ENCODE measurements at regions not wholly inside any gene's neighbourhood (a gene's known extent, or its start where the extent isn't known, plus 50 kb on each side); places are given as distances from the start of the nearest gene placed in this dataset.

DNA sequence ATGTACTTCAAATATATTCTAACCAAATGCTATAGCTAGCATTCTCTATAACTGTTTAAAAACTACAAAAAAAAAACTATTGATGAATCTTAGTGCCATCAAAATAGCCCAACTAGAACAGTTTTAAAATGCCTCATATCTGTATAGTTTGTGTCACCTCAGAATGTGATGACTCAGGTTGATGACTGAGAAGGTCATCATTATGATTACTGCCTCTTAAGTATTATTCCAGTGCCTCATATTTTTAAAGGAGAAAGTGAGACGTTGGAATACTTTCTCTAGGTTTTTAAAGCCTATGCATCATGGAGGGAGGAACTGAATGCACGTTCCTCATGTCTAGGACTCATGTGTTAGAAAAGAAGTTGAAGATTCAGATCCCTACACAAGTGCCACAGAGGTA, 88.2 kb downstream of the TMA16 start:
- Mint-ChIP-seq H3K4me1 (no peaks in the 10 kb centered on the region), H3K27ac (no peak overlapping the region), H3K36me3 (peaks cover 5% of the 10 kb centered on the region; the same call in 1 of the 2 replicates), H3K4me3 (no peak overlapping the region), H3K27me3 (ENCODE audit: low read depth) (no peaks in the 10 kb centered on the region), H3K9me3 (peaks cover 8% of the 10 kb centered on the region)
- ATAC-seq (no peak), DNase-seq (ENCODE audit: low spot score) (no peak)
- CTCF ChIA-PET: no interaction called here
- POLR2A ChIA-PET: no interaction called here
- TF ChIP-seq, protein P1, sequence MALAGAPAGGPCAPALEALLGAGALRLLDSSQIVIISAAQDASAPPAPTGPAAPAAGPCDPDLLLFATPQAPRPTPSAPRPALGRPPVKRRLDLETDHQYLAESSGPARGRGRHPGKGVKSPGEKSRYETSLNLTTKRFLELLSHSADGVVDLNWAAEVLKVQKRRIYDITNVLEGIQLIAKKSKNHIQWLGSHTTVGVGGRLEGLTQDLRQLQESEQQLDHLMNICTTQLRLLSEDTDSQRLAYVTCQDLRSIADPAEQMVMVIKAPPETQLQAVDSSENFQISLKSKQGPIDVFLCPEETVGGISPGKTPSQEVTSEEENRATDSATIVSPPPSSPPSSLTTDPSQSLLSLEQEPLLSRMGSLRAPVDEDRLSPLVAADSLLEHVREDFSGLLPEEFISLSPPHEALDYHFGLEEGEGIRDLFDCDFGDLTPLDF (CRISPR knock-in tag; IDR thresholded peaks at IDR 0.05): no peak
- TF ChIP-seq SMAD4 (CRISPR knock-in tag; IDR thresholded peaks at IDR 0.05) (no peak), TP53 (CRISPR knock-in tag; IDR thresholded peaks at IDR 0.05) (no peak), RORB (CRISPR knock-in tag; IDR thresholded peaks at IDR 0.05) (no peak), ZNF263 (CRISPR knock-in tag; IDR thresholded peaks at IDR 0.05; ENCODE audit: low read depth) (no peak), JUN (CRISPR knock-in tag; IDR thresholded peaks at IDR 0.05) (no peak), GRHL2 (CRISPR knock-in tag; IDR thresholded peaks at IDR 0.05; ENCODE audit: insufficient replicate concordance, severe bottlenecking) (no peak)
- TF ChIP-seq, protein P2, sequence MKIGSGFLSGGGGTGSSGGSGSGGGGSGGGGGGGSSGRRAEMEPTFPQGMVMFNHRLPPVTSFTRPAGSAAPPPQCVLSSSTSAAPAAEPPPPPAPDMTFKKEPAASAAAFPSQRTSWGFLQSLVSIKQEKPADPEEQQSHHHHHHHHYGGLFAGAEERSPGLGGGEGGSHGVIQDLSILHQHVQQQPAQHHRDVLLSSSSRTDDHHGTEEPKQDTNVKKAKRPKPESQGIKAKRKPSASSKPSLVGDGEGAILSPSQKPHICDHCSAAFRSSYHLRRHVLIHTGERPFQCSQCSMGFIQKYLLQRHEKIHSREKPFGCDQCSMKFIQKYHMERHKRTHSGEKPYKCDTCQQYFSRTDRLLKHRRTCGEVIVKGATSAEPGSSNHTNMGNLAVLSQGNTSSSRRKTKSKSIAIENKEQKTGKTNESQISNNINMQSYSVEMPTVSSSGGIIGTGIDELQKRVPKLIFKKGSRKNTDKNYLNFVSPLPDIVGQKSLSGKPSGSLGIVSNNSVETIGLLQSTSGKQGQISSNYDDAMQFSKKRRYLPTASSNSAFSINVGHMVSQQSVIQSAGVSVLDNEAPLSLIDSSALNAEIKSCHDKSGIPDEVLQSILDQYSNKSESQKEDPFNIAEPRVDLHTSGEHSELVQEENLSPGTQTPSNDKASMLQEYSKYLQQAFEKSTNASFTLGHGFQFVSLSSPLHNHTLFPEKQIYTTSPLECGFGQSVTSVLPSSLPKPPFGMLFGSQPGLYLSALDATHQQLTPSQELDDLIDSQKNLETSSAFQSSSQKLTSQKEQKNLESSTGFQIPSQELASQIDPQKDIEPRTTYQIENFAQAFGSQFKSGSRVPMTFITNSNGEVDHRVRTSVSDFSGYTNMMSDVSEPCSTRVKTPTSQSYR (CRISPR knock-in tag; IDR thresholded peaks at IDR 0.05): no peak
- TF ChIP-seq, protein P3, sequence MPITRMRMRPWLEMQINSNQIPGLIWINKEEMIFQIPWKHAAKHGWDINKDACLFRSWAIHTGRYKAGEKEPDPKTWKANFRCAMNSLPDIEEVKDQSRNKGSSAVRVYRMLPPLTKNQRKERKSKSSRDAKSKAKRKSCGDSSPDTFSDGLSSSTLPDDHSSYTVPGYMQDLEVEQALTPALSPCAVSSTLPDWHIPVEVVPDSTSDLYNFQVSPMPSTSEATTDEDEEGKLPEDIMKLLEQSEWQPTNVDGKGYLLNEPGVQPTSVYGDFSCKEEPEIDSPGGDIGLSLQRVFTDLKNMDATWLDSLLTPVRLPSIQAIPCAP (CRISPR knock-in tag; IDR thresholded peaks at IDR 0.05): no peak
- TF ChIP-seq, protein P4, sequence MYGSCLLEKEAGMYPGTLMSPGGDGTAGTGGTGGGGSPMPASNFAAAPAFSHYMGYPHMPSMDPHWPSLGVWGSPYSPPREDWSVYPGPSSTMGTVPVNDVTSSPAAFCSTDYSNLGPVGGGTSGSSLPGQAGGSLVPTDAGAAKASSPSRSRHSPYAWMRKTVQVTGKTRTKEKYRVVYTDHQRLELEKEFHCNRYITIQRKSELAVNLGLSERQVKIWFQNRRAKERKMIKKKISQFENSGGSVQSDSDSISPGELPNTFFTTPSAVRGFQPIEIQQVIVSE (CRISPR knock-in tag; IDR thresholded peaks at IDR 0.05; ENCODE audit: borderline replicate concordance): no peak
- TF ChIP-seq, protein P5, sequence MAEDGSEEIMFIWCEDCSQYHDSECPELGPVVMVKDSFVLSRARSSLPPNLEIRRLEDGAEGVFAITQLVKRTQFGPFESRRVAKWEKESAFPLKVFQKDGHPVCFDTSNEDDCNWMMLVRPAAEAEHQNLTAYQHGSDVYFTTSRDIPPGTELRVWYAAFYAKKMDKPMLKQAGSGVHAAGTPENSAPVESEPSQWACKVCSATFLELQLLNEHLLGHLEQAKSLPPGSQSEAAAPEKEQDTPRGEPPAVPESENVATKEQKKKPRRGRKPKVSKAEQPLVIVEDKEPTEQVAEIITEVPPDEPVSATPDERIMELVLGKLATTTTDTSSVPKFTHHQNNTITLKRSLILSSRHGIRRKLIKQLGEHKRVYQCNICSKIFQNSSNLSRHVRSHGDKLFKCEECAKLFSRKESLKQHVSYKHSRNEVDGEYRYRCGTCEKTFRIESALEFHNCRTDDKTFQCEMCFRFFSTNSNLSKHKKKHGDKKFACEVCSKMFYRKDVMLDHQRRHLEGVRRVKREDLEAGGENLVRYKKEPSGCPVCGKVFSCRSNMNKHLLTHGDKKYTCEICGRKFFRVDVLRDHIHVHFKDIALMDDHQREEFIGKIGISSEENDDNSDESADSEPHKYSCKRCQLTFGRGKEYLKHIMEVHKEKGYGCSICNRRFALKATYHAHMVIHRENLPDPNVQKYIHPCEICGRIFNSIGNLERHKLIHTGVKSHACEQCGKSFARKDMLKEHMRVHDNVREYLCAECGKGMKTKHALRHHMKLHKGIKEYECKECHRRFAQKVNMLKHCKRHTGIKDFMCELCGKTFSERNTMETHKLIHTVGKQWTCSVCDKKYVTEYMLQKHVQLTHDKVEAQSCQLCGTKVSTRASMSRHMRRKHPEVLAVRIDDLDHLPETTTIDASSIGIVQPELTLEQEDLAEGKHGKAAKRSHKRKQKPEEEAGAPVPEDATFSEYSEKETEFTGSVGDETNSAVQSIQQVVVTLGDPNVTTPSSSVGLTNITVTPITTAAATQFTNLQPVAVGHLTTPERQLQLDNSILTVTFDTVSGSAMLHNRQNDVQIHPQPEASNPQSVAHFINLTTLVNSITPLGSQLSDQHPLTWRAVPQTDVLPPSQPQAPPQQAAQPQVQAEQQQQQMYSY (CRISPR knock-in tag; IDR thresholded peaks at IDR 0.05): no peak
- TF ChIP-seq, protein P6, sequence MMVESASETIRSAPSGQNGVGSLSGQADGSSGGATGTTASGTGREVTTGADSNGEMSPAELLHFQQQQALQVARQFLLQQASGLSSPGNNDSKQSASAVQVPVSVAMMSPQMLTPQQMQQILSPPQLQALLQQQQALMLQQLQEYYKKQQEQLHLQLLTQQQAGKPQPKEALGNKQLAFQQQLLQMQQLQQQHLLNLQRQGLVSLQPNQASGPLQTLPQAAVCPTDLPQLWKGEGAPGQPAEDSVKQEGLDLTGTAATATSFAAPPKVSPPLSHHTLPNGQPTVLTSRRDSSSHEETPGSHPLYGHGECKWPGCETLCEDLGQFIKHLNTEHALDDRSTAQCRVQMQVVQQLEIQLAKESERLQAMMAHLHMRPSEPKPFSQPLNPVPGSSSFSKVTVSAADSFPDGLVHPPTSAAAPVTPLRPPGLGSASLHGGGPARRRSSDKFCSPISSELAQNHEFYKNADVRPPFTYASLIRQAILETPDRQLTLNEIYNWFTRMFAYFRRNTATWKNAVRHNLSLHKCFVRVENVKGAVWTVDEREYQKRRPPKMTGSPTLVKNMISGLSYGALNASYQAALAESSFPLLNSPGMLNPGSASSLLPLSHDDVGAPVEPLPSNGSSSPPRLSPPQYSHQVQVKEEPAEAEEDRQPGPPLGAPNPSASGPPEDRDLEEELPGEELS (CRISPR knock-in tag; IDR thresholded peaks at IDR 0.05): no peak

DNA sequence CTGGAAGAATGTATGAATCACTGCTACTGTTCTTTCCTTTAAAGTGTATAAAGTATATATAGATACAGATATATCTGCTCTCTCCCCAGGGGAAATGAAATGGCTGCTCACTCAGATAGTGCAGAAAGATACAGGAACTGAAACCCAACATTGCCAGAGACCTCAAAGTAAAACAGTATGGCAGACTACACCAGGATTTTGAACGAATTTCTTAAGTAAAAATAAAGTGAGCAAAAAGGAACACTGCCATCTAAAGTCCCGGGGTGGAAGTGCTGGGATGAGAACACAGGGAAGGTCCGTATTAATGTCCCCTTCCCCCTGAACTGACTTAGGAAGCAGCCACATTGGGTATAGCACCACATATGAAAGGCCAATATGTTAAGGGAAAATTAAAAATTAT, 93.4 kb downstream of the TMA16 start:
- Mint-ChIP-seq H3K4me3 (no peak overlapping the region), H3K27ac (no peak overlapping the region), H3K9me3 (peaks cover 11% of the 10 kb centered on the region), H3K27me3 (ENCODE audit: low read depth) (no peaks in the 10 kb centered on the region), H3K4me1 (no peaks in the 10 kb centered on the region), H3K36me3 (peaks cover 5% of the 10 kb centered on the region; the same call in 1 of the 2 replicates)
- DNase-seq (ENCODE audit: low spot score) (peak; percentile 11), ATAC-seq (peak; percentile 62)
- CTCF ChIA-PET: no interaction called here
- POLR2A ChIA-PET: no interaction called here
- TF ChIP-seq, protein P7, sequence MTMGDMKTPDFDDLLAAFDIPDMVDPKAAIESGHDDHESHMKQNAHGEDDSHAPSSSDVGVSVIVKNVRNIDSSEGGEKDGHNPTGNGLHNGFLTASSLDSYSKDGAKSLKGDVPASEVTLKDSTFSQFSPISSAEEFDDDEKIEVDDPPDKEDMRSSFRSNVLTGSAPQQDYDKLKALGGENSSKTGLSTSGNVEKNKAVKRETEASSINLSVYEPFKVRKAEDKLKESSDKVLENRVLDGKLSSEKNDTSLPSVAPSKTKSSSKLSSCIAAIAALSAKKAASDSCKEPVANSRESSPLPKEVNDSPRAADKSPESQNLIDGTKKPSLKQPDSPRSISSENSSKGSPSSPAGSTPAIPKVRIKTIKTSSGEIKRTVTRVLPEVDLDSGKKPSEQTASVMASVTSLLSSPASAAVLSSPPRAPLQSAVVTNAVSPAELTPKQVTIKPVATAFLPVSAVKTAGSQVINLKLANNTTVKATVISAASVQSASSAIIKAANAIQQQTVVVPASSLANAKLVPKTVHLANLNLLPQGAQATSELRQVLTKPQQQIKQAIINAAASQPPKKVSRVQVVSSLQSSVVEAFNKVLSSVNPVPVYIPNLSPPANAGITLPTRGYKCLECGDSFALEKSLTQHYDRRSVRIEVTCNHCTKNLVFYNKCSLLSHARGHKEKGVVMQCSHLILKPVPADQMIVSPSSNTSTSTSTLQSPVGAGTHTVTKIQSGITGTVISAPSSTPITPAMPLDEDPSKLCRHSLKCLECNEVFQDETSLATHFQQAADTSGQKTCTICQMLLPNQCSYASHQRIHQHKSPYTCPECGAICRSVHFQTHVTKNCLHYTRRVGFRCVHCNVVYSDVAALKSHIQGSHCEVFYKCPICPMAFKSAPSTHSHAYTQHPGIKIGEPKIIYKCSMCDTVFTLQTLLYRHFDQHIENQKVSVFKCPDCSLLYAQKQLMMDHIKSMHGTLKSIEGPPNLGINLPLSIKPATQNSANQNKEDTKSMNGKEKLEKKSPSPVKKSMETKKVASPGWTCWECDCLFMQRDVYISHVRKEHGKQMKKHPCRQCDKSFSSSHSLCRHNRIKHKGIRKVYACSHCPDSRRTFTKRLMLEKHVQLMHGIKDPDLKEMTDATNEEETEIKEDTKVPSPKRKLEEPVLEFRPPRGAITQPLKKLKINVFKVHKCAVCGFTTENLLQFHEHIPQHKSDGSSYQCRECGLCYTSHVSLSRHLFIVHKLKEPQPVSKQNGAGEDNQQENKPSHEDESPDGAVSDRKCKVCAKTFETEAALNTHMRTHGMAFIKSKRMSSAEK (CRISPR knock-in tag; IDR thresholded peaks at IDR 0.05; ENCODE audit: borderline replicate concordance): no peak
- TF ChIP-seq ZNF423 (CRISPR knock-in tag; IDR thresholded peaks at IDR 0.05): no peak
- TF ChIP-seq, protein P8, sequence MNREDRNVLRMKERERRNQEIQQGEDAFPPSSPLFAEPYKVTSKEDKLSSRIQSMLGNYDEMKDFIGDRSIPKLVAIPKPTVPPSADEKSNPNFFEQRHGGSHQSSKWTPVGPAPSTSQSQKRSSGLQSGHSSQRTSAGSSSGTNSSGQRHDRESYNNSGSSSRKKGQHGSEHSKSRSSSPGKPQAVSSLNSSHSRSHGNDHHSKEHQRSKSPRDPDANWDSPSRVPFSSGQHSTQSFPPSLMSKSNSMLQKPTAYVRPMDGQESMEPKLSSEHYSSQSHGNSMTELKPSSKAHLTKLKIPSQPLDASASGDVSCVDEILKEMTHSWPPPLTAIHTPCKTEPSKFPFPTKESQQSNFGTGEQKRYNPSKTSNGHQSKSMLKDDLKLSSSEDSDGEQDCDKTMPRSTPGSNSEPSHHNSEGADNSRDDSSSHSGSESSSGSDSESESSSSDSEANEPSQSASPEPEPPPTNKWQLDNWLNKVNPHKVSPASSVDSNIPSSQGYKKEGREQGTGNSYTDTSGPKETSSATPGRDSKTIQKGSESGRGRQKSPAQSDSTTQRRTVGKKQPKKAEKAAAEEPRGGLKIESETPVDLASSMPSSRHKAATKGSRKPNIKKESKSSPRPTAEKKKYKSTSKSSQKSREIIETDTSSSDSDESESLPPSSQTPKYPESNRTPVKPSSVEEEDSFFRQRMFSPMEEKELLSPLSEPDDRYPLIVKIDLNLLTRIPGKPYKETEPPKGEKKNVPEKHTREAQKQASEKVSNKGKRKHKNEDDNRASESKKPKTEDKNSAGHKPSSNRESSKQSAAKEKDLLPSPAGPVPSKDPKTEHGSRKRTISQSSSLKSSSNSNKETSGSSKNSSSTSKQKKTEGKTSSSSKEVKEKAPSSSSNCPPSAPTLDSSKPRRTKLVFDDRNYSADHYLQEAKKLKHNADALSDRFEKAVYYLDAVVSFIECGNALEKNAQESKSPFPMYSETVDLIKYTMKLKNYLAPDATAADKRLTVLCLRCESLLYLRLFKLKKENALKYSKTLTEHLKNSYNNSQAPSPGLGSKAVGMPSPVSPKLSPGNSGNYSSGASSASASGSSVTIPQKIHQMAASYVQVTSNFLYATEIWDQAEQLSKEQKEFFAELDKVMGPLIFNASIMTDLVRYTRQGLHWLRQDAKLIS (CRISPR knock-in tag; IDR thresholded peaks at IDR 0.05; ENCODE audit: borderline replicate concordance): no peak

All from WTC11 (cell line).